Fibroblast of peridontal ligament (primary cell): ENCODE measurements at regions not wholly inside any gene's neighbourhood (a gene's known extent, or its start where the extent isn't known, plus 50 kb on each side); places are given as distances from the start of the nearest gene placed in this dataset.
A peak's percentile ranks its signal among the peaks of the same experiment; 100 is the strongest.

Experiments
- DNase-seq: peaks from one replicate; pipeline ENCODE4 v3.0.0-alpha.2; 2010; ENCODE audit errors: extremely low read depth

- no peak for DNase-seq
Measured at GRCh38 chr9:73451003-73451402, 299.3 kb downstream of the ANXA1 start.

- DNase-seq, result peak; percentile 15
Measured at GRCh38 chr9:73459817-73460216, 308.2 kb downstream of the ANXA1 start.

- DNase-seq, result no peak
Measured at GRCh38 chr9:73468716-73469115, 317.1 kb downstream of the ANXA1 start.

- DNase-seq, result no peak
Measured at GRCh38 chr9:73470766-73471165, 319.1 kb downstream of the ANXA1 start.

DNA sequence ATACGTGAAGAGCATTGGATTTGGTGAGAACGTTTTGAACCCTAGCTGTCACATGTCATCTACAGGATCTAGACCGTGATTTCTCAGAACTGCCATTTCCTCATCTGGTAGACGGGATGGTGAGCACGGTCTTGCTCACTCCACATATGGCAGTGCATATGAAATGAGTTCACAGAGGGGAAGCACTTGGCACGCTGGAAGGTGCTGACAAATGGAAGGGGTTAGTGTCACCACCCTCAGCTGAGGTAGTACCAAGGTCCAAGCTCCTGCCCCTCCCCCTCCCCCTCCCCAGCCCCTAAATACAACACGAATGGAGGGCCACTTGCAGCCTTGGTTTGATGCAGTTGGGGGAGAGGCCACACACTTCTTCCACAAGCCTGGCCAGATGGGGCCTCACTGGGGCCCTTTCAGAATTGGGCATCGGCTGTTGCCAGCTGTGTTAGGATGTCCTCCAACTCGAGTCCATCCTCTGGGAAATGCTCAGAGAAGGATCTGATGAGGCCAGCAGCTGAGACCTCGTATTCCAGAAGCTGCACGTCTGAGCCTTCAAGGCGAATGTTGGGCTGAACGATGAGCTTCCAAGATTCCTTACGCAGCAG, 322.4 kb downstream of the ANXA1 start:
- no peak for DNase-seq

DNA sequence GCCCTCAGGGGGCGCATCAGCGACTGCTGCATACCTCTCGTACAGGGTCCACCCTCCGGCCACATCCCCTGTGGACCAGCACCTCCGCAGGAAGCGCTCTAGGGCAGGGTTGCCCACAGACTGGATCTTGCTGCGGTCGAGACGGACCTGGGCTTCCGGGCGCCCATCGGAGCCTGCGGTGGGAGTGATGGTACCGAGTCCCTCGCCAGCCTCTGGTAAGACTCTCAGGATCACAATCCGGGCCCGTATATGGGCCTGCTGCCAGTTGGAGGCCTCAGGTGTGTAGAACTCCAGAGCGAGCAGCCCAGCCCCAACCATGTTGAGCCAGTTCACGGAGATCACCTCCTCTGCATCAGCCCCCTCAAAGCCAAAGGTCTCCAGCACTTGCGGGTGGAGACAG, 323.0 kb downstream of the ANXA1 start:
- DNase-seq, result no peak

- DNase-seq, result no peak
Measured at GRCh38 chr9:73494894-73495293, 343.2 kb downstream of the ANXA1 start.

DNA sequence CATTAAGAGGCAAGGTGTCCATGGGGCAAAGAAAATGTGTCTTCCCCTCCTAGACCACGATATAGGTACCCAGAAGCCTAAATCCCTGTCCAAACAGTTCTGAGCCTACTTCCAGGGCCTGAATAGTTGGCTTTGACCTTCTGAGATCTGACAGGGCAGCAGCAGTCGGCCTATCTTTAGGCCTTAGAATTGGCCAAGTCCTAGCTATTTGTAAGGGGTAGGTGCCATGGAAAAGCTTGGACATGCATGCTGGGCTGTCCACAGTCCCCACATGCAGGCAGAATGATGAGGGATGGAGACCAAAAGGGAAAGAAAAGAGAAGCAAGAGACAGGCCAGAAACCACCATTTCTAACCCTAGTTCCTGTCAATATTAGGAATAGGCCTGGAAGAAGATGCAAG, 346.1 kb downstream of the ANXA1 start:
- no peak for DNase-seq

- peak; percentile 4 for DNase-seq
Measured at GRCh38 chr9:73515216-73515615, 363.6 kb downstream of the ANXA1 start.

GRCh38 chr9:73523391-73523790, 371.7 kb downstream of the ANXA1 start:
- no peak for DNase-seq

DNA sequence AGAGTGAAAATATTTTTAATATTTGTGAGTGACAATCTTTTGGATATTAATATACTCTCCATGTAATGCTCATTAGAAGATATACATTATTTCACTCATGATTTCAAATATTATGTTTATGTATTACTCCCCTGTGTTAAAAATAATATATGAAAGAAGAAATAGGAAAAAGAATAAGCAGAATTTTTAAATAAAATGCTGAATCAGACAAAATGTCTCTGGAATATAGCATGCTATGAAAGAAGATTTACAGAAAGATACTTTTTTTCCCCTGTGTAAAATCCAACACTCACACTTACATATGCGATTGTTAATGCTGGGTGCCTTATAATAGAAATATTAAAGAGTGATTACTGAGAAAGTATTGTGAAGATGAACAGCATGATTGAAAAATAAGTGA, 373.7 kb downstream of the ANXA1 start:
- DNase-seq, result no peak

- DNase-seq, result no peak
Measured at GRCh38 chr9:73527521-73527920, 375.9 kb downstream of the ANXA1 start.

DNA sequence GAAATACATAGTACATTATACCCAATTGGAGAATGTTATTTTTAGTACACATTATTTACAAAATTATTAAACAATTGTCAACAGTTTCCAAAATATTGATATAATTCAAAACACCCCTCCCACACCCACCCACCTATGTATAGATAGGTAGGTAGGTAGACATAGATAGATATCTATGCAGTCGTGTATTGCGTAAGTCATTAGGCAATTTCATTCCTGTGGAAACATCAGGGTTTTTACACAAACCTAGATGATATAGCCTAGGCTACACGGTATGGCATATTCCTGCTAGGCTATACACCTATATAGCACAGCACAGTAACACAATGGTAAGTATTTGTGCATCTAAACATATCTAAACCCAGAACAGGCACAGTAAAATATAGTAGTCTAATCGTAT, 377.3 kb downstream of the ANXA1 start:
- no peak for DNase-seq

DNA sequence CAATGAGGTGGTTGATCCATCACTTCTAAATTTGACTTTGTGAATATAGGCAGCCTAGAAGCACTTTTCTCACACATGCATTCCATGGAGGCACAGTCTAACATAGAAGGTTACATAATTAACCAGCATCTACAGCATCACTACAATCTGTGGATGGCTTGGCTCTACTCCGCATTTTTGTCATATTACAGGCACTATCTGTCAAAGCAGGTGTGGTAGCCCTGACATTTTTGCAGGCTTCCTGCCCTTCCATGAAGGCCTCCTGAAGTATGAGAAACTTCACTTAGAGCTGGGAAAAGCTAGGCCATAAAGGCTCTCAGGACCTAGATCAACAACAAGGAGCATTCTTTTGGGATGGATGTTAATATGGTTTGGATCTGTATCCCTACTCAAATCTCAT, 378.0 kb downstream of the ANXA1 start:
- DNase-seq, result no peak

- no peak for DNase-seq
Measured at GRCh38 chr9:73531051-73531532, 379.4 kb downstream of the ANXA1 start.

- DNase-seq, result no peak
Measured at GRCh38 chr9:73531658-73532057, 380.0 kb downstream of the ANXA1 start.

GRCh38 chr9:73532985-73533384, 381.3 kb downstream of the ANXA1 start:
- DNase-seq, result no peak

DNA sequence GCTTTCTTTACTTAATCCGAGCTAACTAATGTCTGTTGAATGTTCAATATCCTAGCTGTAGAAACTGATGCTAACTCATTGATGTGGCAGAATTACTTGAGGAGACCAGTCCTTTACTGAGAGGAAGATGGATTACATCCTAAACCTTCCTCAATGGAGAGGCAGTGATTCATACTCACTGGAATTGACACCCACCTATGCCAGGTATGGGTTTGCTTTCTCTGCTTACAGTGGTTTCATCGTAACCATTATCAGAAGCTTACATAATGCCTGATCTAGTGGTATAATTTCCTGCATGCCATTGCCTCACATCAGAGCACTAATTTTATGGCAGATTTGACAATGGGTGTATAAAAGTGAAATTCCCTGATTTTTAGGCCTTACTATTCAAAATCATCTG, 384.7 kb downstream of the ANXA1 start:
- no peak for DNase-seq

GRCh38 chr9:73537561-73537960, 385.9 kb downstream of the ANXA1 start:
- no peak for DNase-seq

- DNase-seq, result no peak
Measured at GRCh38 chr9:73539881-73540390, 388.3 kb downstream of the ANXA1 start.

GRCh38 chr9:73541923-73542322, 390.3 kb downstream of the ANXA1 start:
- DNase-seq, result no peak

GRCh38 chr9:73543727-73544126, 392.1 kb downstream of the ANXA1 start:
- no peak for DNase-seq

DNA sequence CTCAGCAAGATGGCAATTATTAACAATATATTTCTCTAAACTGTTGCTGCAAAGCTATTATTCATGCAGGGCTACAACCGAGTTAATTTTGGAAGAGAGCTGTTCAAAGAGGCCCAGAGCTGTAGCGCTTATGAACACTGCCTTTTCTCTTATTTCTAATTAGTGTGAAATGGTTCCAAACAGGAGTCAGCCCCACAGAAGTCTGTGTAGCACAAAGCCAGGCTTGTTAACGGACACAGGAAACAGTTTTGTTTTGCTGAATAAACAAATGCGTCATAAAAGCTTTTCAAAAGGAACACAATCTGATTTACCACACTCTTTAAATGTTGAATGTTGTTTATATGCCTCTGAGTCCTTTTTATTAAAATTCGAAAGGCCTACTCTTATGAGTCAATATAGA, 396.5 kb downstream of the ANXA1 start:
- DNase-seq, result no peak

GRCh38 chr9:73549991-73550390, 398.3 kb downstream of the ANXA1 start:
- DNase-seq, result no peak
